GM12878 (cell line): ENCODE measurements at regions not wholly inside any gene's neighbourhood (a gene's known extent, or its start where the extent isn't known, plus 50 kb on each side); places are given as distances from the start of the nearest gene placed in this dataset.

Experiments
- CHD2 ChIP-seq: IDR thresholded peaks from 2 replicates; pipeline ENCODE4 v1.6.1; 2011; ENCODE audit warnings: low read depth, low read length, improper control_type of control experiment, borderline replicate concordance
- DPF2 ChIP-seq: fragments of 450-650 bp; IDR thresholded peaks from 2 replicates; pipeline ENCODE4 v1.6.1; 2017; ENCODE audit warnings: mild to moderate bottlenecking
- ETV6 ChIP-seq, 2 experiments: fragments of 450-650 bp in 1 of 2; IDR thresholded peaks in 1 of 2; conservative IDR thresholded peaks in 1 of 2; 2 replicates each; pipeline ENCODE4 v1.6.1; 2014; ENCODE audit warnings: antibody characterized with exemption in 1 of 2, borderline replicate concordance in 1 of 2, low read depth in 1 of 2, mild to moderate bottlenecking in 1 of 2, moderate library complexity in 1 of 2
- FOXM1 ChIP-seq: IDR thresholded peaks from 2 replicates; pipeline ENCODE4 v1.6.1; 2012; ENCODE audit warnings: low read depth, mild to moderate bottlenecking, inconsistent platforms, low read length, moderate library complexity
- HDAC2 ChIP-seq: fragments of 200-600 bp; sonication (generic); IDR thresholded peaks from 2 replicates; pipeline ENCODE4 v1.6.1; 2017
- HSF1 ChIP-seq: fragments of 150-350 bp; IDR thresholded peaks from 2 replicates; pipeline ENCODE4 v1.6.1; 2014; ENCODE audit warnings: mild to moderate bottlenecking, low read depth, low read length
- IKZF1 ChIP-seq: fragments of 450-650 bp; conservative IDR thresholded peaks from 2 replicates; pipeline ENCODE4 v1.6.1; 2017; ENCODE audit warnings: antibody characterized with exemption, mild to moderate bottlenecking
- IKZF2 ChIP-seq, 2 experiments: fragments of 450-650 bp; IDR thresholded peaks; 2 replicates each; pipeline ENCODE4 v1.6.1; 2017; ENCODE audit warnings: mild to moderate bottlenecking in 2 of 2, moderate library complexity in 2 of 2
- MLLT1 ChIP-seq: fragments of 450-650 bp; IDR thresholded peaks from 2 replicates; pipeline ENCODE4 v1.6.1; 2016; ENCODE audit warnings: mild to moderate bottlenecking
- MTA2 ChIP-seq: fragments of 450-650 bp; IDR thresholded peaks from 2 replicates; pipeline ENCODE4 v1.6.1; 2016; ENCODE audit warnings: low read depth, mild to moderate bottlenecking, moderate library complexity
- RUNX3 ChIP-seq: IDR thresholded peaks from 2 replicates; pipeline ENCODE4 v1.6.1; 2012; ENCODE audit warnings: low read length, inconsistent platforms
- SIN3A ChIP-seq: IDR thresholded peaks from 2 replicates; pipeline ENCODE4 v1.6.1; 2012; ENCODE audit warnings: low read depth, low read length, improper control_type of control experiment
- SRF ChIP-seq, 2 experiments: IDR thresholded peaks; 2 replicates each; pipeline ENCODE4 v1.6.1; 2011; ENCODE audit warnings: low read depth in 2 of 2, low read length in 2 of 2, mild to moderate bottlenecking in 1 of 2, moderate library complexity in 1 of 2
- TBL1XR1 ChIP-seq: IDR thresholded peaks from 2 replicates; pipeline ENCODE4 v1.6.1; 2012; ENCODE audit warnings: low read depth, low read length, improper control_type of control experiment
- TCF12 ChIP-seq: IDR thresholded peaks from 2 replicates; pipeline ENCODE4 v1.6.1; 2011; ENCODE audit warnings: low read depth, mild to moderate bottlenecking, low read length
- TF ChIP-seq, protein P1 (sequence below): fragments of 450-650 bp; IDR thresholded peaks from 2 replicates; pipeline ENCODE4 v1.6.1; 2017; ENCODE audit warnings: mild to moderate bottlenecking, moderate library complexity
- TF ChIP-seq, protein P2 (sequence below): fragments of 450-650 bp; IDR thresholded peaks from 2 replicates; pipeline ENCODE4 v1.6.1; 2017; ENCODE audit warnings: borderline replicate concordance
- TF ChIP-seq, protein P3 (sequence below): fragments of 450-650 bp; formaldehyde crosslinking; IDR thresholded peaks from 2 replicates; pipeline ENCODE4 v1.4.0; 2022; ENCODE audit warnings: mild to moderate bottlenecking, moderate library complexity

- TF ChIP-seq, protein P1, sequence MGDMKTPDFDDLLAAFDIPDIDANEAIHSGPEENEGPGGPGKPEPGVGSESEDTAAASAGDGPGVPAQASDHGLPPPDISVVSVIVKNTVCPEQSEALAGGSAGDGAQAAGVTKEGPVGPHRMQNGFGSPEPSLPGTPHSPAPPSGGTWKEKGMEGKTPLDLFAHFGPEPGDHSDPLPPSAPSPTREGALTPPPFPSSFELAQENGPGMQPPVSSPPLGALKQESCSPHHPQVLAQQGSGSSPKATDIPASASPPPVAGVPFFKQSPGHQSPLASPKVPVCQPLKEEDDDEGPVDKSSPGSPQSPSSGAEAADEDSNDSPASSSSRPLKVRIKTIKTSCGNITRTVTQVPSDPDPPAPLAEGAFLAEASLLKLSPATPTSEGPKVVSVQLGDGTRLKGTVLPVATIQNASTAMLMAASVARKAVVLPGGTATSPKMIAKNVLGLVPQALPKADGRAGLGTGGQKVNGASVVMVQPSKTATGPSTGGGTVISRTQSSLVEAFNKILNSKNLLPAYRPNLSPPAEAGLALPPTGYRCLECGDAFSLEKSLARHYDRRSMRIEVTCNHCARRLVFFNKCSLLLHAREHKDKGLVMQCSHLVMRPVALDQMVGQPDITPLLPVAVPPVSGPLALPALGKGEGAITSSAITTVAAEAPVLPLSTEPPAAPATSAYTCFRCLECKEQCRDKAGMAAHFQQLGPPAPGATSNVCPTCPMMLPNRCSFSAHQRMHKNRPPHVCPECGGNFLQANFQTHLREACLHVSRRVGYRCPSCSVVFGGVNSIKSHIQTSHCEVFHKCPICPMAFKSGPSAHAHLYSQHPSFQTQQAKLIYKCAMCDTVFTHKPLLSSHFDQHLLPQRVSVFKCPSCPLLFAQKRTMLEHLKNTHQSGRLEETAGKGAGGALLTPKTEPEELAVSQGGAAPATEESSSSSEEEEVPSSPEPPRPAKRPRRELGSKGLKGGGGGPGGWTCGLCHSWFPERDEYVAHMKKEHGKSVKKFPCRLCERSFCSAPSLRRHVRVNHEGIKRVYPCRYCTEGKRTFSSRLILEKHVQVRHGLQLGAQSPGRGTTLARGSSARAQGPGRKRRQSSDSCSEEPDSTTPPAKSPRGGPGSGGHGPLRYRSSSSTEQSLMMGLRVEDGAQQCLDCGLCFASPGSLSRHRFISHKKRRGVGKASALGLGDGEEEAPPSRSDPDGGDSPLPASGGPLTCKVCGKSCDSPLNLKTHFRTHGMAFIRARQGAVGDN: 0 out of 2 replicates have a peak, but pooled peaks have one; percentile 54
- TF ChIP-seq SRF (IDR thresholded peaks at IDR 0.05; ENCODE audit: low read depth in 2 of 2, low read length in 2 of 2) (no peak), RUNX3 (peak; percentile 93), MLLT1 (peak; percentile 81), ETV6 (conservative IDR thresholded peaks at IDR 0.05 in 1 of 2, IDR thresholded peaks at IDR 0.05 in 1 of 2; ENCODE audit: borderline replicate concordance in 1 of 2, low read depth in 1 of 2) (no peak), FOXM1 (peak; percentile 51), HDAC2 (no peak), TBL1XR1 (peak; percentile 36; the same call in 1 of the 2 replicates), IKZF1 (peak; percentile 33; the same call in 1 of the 2 replicates), SIN3A (no peak), DPF2 (peak; percentile 80; the same call in 1 of the 2 replicates), IKZF2 (IDR thresholded peaks at IDR 0.05) (peak; percentile 18 to 70; a peak in 3 of 4 replicates), MTA2 (peak; percentile 99), CHD2 (peak; percentile 39; the same call in 1 of the 2 replicates), TCF12 (no peak), HSF1 (no peak)
- TF ChIP-seq, protein P2, sequence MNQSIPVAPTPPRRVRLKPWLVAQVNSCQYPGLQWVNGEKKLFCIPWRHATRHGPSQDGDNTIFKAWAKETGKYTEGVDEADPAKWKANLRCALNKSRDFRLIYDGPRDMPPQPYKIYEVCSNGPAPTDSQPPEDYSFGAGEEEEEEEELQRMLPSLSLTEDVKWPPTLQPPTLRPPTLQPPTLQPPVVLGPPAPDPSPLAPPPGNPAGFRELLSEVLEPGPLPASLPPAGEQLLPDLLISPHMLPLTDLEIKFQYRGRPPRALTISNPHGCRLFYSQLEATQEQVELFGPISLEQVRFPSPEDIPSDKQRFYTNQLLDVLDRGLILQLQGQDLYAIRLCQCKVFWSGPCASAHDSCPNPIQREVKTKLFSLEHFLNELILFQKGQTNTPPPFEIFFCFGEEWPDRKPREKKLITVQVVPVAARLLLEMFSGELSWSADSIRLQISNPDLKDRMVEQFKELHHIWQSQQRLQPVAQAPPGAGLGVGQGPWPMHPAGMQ: no peak
- TF ChIP-seq, protein P3, sequence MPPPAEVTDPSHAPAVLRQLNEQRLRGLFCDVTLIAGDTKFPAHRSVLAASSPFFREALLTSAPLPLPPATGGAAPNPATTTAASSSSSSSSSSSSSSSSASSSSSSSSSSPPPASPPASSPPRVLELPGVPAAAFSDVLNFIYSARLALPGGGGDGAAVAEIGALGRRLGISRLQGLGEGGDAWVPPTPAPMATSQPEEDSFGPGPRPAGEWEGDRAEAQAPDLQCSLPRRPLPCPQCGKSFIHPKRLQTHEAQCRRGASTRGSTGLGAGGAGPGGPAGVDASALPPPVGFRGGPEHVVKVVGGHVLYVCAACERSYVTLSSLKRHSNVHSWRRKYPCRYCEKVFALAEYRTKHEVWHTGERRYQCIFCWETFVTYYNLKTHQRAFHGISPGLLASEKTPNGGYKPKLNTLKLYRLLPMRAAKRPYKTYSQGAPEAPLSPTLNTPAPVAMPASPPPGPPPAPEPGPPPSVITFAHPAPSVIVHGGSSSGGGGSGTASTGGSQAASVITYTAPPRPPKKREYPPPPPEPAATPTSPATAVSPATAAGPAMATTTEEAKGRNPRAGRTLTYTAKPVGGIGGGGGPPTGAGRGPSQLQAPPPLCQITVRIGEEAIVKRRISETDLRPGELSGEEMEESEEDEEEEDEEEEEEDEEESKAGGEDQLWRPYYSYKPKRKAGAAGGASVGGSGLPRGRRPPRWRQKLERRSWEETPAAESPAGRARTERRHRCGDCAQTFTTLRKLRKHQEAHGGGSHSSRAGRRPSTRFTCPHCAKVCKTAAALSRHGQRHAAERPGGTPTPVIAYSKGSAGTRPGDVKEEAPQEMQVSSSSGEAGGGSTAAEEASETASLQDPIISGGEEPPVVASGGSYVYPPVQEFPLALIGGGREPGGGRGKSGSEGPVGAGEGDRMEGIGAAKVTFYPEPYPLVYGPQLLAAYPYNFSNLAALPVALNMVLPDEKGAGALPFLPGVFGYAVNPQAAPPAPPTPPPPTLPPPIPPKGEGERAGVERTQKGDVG (CRISPR knock-in tag): no peak
Observed at GRCh38 chr4:155032521-155033229, 175.8 kb upstream of the NPY2R start (continued).
